ENCODE measurements at regions not wholly inside any gene's neighbourhood (a gene's known extent, or its start where the extent isn't known, plus 50 kb on each side); places are given as distances from the start of the nearest gene placed in this dataset.

- no peak for TF ChIP-seq NFATC4 (CRISPR knock-in tag; IDR thresholded peaks at IDR 0.05)
- no peak for TF ChIP-seq FOXP4 (CRISPR knock-in tag; IDR thresholded peaks at IDR 0.05)
- TF ChIP-seq ZBTB43 (CRISPR knock-in tag; IDR thresholded peaks at IDR 0.05), result no peak
- no peak for TF ChIP-seq CTCF (IDR thresholded peaks at IDR 0.05)
- no peak for TF ChIP-seq SP1 (CRISPR knock-in tag; conservative IDR thresholded peaks at IDR 0.05)
These were observed 633.5 kb downstream of the KCNJ3 start for GRCh38 chr2:155332016-155332415.
